ENCODE measurements at regions not wholly inside any gene's neighbourhood (a gene's known extent, or its start where the extent isn't known, plus 50 kb on each side); places are given as distances from the start of the nearest gene placed in this dataset.

GRCh38 chr4:181595716-181596115 lies 647.5 kb upstream of the TENM3 start:
- WGBS (ENCODE audit: insufficient coverage, insufficient replicate concordance, low lambda C conversion rate, missing lambda C conversion rate): 22% methylated on average over 5 of the region's 5 CpGs
- ChIA-PET CTCF (interaction anchor here (0.7 kb wide), 1 partner anchor 14 kb away, joined by 3 read pairs; no protein-coding TSS in a partner anchor), RAD21 (ENCODE audit: unreplicated experiment) (no interaction called here), POLR2A (interaction anchor here (0.6 kb wide), 1 partner anchor 22 kb away, joined by 3 read pairs; no protein-coding TSS in a partner anchor), SMC1A (ENCODE audit: uncharacterized antibody, unreplicated experiment) (interaction anchor here (1.5 kb wide), 1 partner anchor 19 kb away, joined by 4 read pairs; no protein-coding TSS in a partner anchor)
- Histone ChIP-seq H3K27me3 (replicated peaks in 1 of 2; ENCODE audit: control insufficient read depth in 2 of 2, insufficient read depth in 2 of 2, low read length in 1 of 2) (no peaks in the 10 kb centered on the region), H3K4me2 (ENCODE audit: control insufficient read depth, insufficient read depth) (no peak overlapping the region), H3K9ac (ENCODE audit: control insufficient read depth, insufficient read depth, low read length) (no peak overlapping the region), H2AFZ (ENCODE audit: control insufficient read depth, low read depth, low read length) (no peak overlapping the region), H3K9me3 (replicated peaks; ENCODE audit: control insufficient read depth, insufficient read depth, low read length) (no peaks in the 10 kb centered on the region), H3K36me3 (ENCODE audit: control insufficient read depth in 2 of 2, insufficient read depth in 2 of 2, low read length in 1 of 2) (no peaks in the 10 kb centered on the region), H3K4me3 (no peak overlapping the region), H4K20me1 (ENCODE audit: control insufficient read depth, insufficient read depth) (no peaks in the 10 kb centered on the region), H3K4me1 (ENCODE audit: control insufficient read depth, insufficient read depth, low read length) (no peaks in the 10 kb centered on the region), H3K79me2 (ENCODE audit: control insufficient read depth, insufficient read depth, low read length) (no peaks in the 10 kb centered on the region), H3K27ac (ENCODE audit: control insufficient read depth, insufficient read depth) (no peak overlapping the region)
- ATAC-seq (no peak), DNase-seq (ENCODE audit: low read depth, low spot score) (no peak), FAIRE-seq (no peak)
- in situ Hi-C loops (cut with MboI): no loop called here
- TF ChIP-seq POU2F2 (IDR thresholded peaks at IDR 0.05; ENCODE audit: borderline replicate concordance, low read depth, low read length) (no peak), GATAD2B (conservative IDR thresholded peaks at IDR 0.05; ENCODE audit: low read depth) (no peak), MAX (IDR thresholded peaks at IDR 0.05; ENCODE audit: low read depth, low read length) (no peak), ZNF687 (IDR thresholded peaks at IDR 0.05) (no peak), ZBED1 (IDR thresholded peaks at IDR 0.05; ENCODE audit: borderline replicate concordance) (no peak), POLR2A (IDR thresholded peaks at IDR 0.05; ENCODE audit: low read depth, low read length) (no peak), FOS (IDR thresholded peaks at IDR 0.05; ENCODE audit: borderline replicate concordance, extremely low read depth, insufficient read length) (no peak), SMC3 (IDR thresholded peaks at IDR 0.05; ENCODE audit: borderline replicate concordance, low read length) (no peak), CREB1 (IDR thresholded peaks at IDR 0.05; ENCODE audit: low read depth) (no peak), FOXM1 (IDR thresholded peaks at IDR 0.05; ENCODE audit: low read depth, low read length) (no peak), PBX3 (IDR thresholded peaks at IDR 0.05; ENCODE audit: insufficient replicate concordance, low read depth, low read length) (no peak), MYB (IDR thresholded peaks at IDR 0.05; ENCODE audit: borderline replicate concordance, low read depth, low read length) (no peak), RUNX3 (IDR thresholded peaks at IDR 0.05; ENCODE audit: low read length) (no peak), BCL11A (IDR thresholded peaks at IDR 0.05; ENCODE audit: low read depth, low read length) (no peak), ESRRA (IDR thresholded peaks at IDR 0.05; ENCODE audit: low read length) (no peak), ATF7 (IDR thresholded peaks at IDR 0.05; ENCODE audit: low read depth) (no peak)
- BruUV-seq (replicated peaks): no TSS peak
- intact Hi-C loops (cut with micrococcal nuclease; ENCODE audit: unreplicated experiment): no loop called here

All from GM12878 (cell line).